ENCODE measurements at regions not wholly inside any gene's neighbourhood (a gene's known extent, or its start where the extent isn't known, plus 50 kb on each side); places are given as distances from the start of the nearest gene placed in this dataset.
A peak's percentile ranks its signal among the peaks of the same experiment; 100 is the strongest.

- H3K4me3 ChIP-seq (ENCODE audit: low read length): no peak overlapping the region
- no peaks in the 10 kb centered on the region for H3K36me3 ChIP-seq (ENCODE audit: control insufficient read depth in 2 of 3, insufficient read depth in 3 of 3, low read length in 3 of 3)
- H3K36me3 Mint-ChIP-seq: no peaks in the 10 kb centered on the region
- POLR2A ChIA-PET: no interaction called here
- ATAC-seq: no peak
- intact Hi-C loops (cut with micrococcal nuclease): no loop called here
- no peak overlapping the region for H3K27ac ChIP-seq (ENCODE audit: low read depth, low read length)
- no peak for DNase-seq
- peaks cover 0 to 6% (median 0%) of the 10 kb centered on the region in 5 donors for H3K27me3 Mint-ChIP-seq
- CTCF ChIA-PET: no interaction called here
- H3K9me3 ChIP-seq (ENCODE audit: control insufficient read depth in 2 of 3, low read length in 3 of 3): no peaks in the 10 kb centered on the region
- H3K27me3 ChIP-seq (ENCODE audit: control insufficient read depth in 2 of 2, insufficient read depth in 2 of 2, low read length in 2 of 2): no peaks in the 10 kb centered on the region
- no peaks in the 10 kb centered on the region for H3K4me1 ChIP-seq (ENCODE audit: control insufficient read depth in 2 of 2, insufficient read depth in 2 of 2, low read length in 2 of 2)
- H3K4me1 Mint-ChIP-seq: no peaks in the 10 kb centered on the region
- H3K9me3 Mint-ChIP-seq: no peaks in the 10 kb centered on the region
- no peak overlapping the region for H3K27ac Mint-ChIP-seq
- H3K4me3 Mint-ChIP-seq: no peak overlapping the region
Measured at GRCh38 chr13:44887515-44887914, 101.8 kb downstream of the NUFIP1 start.

- no peaks in the 10 kb centered on the region for H3K4me1 ChIP-seq (ENCODE audit: control insufficient read depth in 2 of 2, insufficient read depth in 2 of 2, low read length in 2 of 2)
- ChIA-PET POLR2A (no interaction called here), CTCF (no interaction called here)
- no peaks in the 10 kb centered on the region for H3K9me3 Mint-ChIP-seq
- no peaks in the 10 kb centered on the region for H3K4me1 Mint-ChIP-seq
- peaks cover 0 to 6% (median 0%) of the 10 kb centered on the region in 5 donors for H3K27me3 Mint-ChIP-seq
- no peaks in the 10 kb centered on the region for H3K36me3 ChIP-seq (ENCODE audit: control insufficient read depth in 2 of 3, insufficient read depth in 3 of 3, low read length in 3 of 3)
- H3K27ac ChIP-seq (ENCODE audit: low read depth, low read length): no peak overlapping the region
- ATAC-seq (no peak), DNase-seq (no peak)
- H3K4me3 Mint-ChIP-seq: no peak overlapping the region
- no peaks in the 10 kb centered on the region for H3K9me3 ChIP-seq (ENCODE audit: control insufficient read depth in 2 of 3, low read length in 3 of 3)
- intact Hi-C loops (cut with micrococcal nuclease): no loop called here
- no peak overlapping the region for H3K27ac Mint-ChIP-seq
- no peak overlapping the region for H3K4me3 ChIP-seq (ENCODE audit: low read length)
- H3K36me3 Mint-ChIP-seq: no peaks in the 10 kb centered on the region
- no peaks in the 10 kb centered on the region for H3K27me3 ChIP-seq (ENCODE audit: control insufficient read depth in 2 of 2, insufficient read depth in 2 of 2, low read length in 2 of 2)
Measured at GRCh38 chr13:44884076-44884729, 105.1 kb downstream of the NUFIP1 start.

GRCh38 chr13:44879452-44880058 lies 109.7 kb downstream of the NUFIP1 start:
- no peak for ATAC-seq
- Mint-ChIP-seq H3K27me3 (peaks cover 9 to 14% (median 10%) of the 10 kb centered on the region in 5 donors), H3K27ac (no peak overlapping the region), H3K4me3 (no peak overlapping the region), H3K9me3 (peaks cover 0 to 11% (median 4%) of the 10 kb centered on the region in 11 donors), H3K36me3 (peaks cover 0 to 4% (median 0%) of the 10 kb centered on the region in 5 donors), H3K4me1 (no peaks in the 10 kb centered on the region)
- ChIA-PET POLR2A (no interaction called here), CTCF (no interaction called here)
- H3K27ac ChIP-seq (ENCODE audit: low read depth, low read length): no peak overlapping the region
- H3K36me3 ChIP-seq (ENCODE audit: control insufficient read depth in 2 of 3, insufficient read depth in 3 of 3, low read length in 3 of 3): no peaks in the 10 kb centered on the region
- intact Hi-C loops (cut with micrococcal nuclease): loop anchor here (1.0 to 5.0 kb wide), 2 partner anchors 396 to 972 kb away; no protein-coding TSS in a partner anchor
- H3K4me3 ChIP-seq (ENCODE audit: low read length): no peak overlapping the region
- peaks cover 0 to 4% (median 0%) of the 10 kb centered on the region in 3 experiments for H3K9me3 ChIP-seq (ENCODE audit: control insufficient read depth in 2 of 3, low read length in 3 of 3)
- peak in 1 of 9 donors; percentile 4 for DNase-seq
- H3K4me1 ChIP-seq (ENCODE audit: control insufficient read depth in 2 of 2, insufficient read depth in 2 of 2, low read length in 2 of 2): no peaks in the 10 kb centered on the region
- H3K27me3 ChIP-seq (ENCODE audit: control insufficient read depth in 2 of 2, insufficient read depth in 2 of 2, low read length in 2 of 2): no peaks in the 10 kb centered on the region

- POLR2A ChIA-PET: no interaction called here
- DNase-seq (no peak), ATAC-seq (no peak)
- Histone ChIP-seq H3K27ac (ENCODE audit: low read depth, low read length) (no peak overlapping the region), H3K36me3 (ENCODE audit: control insufficient read depth in 2 of 3, insufficient read depth in 3 of 3, low read length in 3 of 3) (no peaks in the 10 kb centered on the region), H3K4me1 (ENCODE audit: control insufficient read depth in 2 of 2, insufficient read depth in 2 of 2, low read length in 2 of 2) (no peaks in the 10 kb centered on the region), H3K4me3 (ENCODE audit: low read length) (no peak overlapping the region), H3K9me3 (ENCODE audit: control insufficient read depth in 2 of 3, low read length in 3 of 3) (peaks cover 0 to 4% (median 0%) of the 10 kb centered on the region in 3 experiments), H3K27me3 (ENCODE audit: control insufficient read depth in 2 of 2, insufficient read depth in 2 of 2, low read length in 2 of 2) (no peaks in the 10 kb centered on the region)
- Mint-ChIP-seq H3K27me3 (peaks cover 3 to 17% (median 10%) of the 10 kb centered on the region in 5 donors), H3K4me3 (no peak overlapping the region), H3K9me3 (peaks cover 0 to 11% (median 4%) of the 10 kb centered on the region in 11 donors), H3K36me3 (peaks cover 0 to 4% (median 0%) of the 10 kb centered on the region in 5 donors), H3K4me1 (no peaks in the 10 kb centered on the region), H3K27ac (no peak overlapping the region)
- CTCF ChIA-PET: interaction anchor here (0.6 to 0.7 kb wide), 2 partner anchors 15 to 63 kb away, joined by 3 read pairs; no protein-coding TSS in a partner anchor
- intact Hi-C loops (cut with micrococcal nuclease): loop anchor here in 1 of 2 donors (5.0 kb wide), 1 partner anchor 970 kb away; no protein-coding TSS in a partner anchor
Measured at GRCh38 chr13:44876782-44877324, 112.4 kb downstream of the NUFIP1 start.

GRCh38 chr13:44874886-44875630 lies 114.2 kb downstream of the NUFIP1 start:
- peaks cover 0 to 11% (median 4%) of the 10 kb centered on the region in 11 donors for H3K9me3 Mint-ChIP-seq
- DNase-seq: no peak
- H3K9me3 ChIP-seq (ENCODE audit: control insufficient read depth in 2 of 3, low read length in 3 of 3): peaks cover 0 to 4% (median 0%) of the 10 kb centered on the region in 3 experiments
- H3K4me3 ChIP-seq (ENCODE audit: low read length): no peak overlapping the region
- no peak overlapping the region for H3K4me3 Mint-ChIP-seq
- no peaks in the 10 kb centered on the region for H3K4me1 ChIP-seq (ENCODE audit: control insufficient read depth in 2 of 2, insufficient read depth in 2 of 2, low read length in 2 of 2)
- no peak overlapping the region for H3K27ac ChIP-seq (ENCODE audit: low read depth, low read length)
- ChIA-PET POLR2A (no interaction called here), CTCF (no interaction called here)
- no peaks in the 10 kb centered on the region for H3K27me3 ChIP-seq (ENCODE audit: control insufficient read depth in 2 of 2, insufficient read depth in 2 of 2, low read length in 2 of 2)
- no peaks in the 10 kb centered on the region for H3K36me3 ChIP-seq (ENCODE audit: control insufficient read depth in 2 of 3, insufficient read depth in 3 of 3, low read length in 3 of 3)
- no peaks in the 10 kb centered on the region for H3K4me1 Mint-ChIP-seq
- intact Hi-C loops (cut with micrococcal nuclease): loop anchor here in 1 of 2 donors (5.0 kb wide), 1 partner anchor 968 kb away; no protein-coding TSS in a partner anchor
- H3K36me3 Mint-ChIP-seq: peaks cover 0 to 4% (median 0%) of the 10 kb centered on the region in 5 donors
- no peak for ATAC-seq
- H3K27ac Mint-ChIP-seq: no peak overlapping the region
- H3K27me3 Mint-ChIP-seq: peaks cover 3 to 20% (median 11%) of the 10 kb centered on the region in 5 donors

- Mint-ChIP-seq H3K4me3 (no peak overlapping the region), H3K36me3 (peaks cover 0 to 4% (median 0%) of the 10 kb centered on the region in 5 donors), H3K4me1 (no peaks in the 10 kb centered on the region), H3K9me3 (peaks cover 0 to 11% (median 4%) of the 10 kb centered on the region in 11 donors), H3K27me3 (peaks cover 3 to 20% (median 11%) of the 10 kb centered on the region in 5 donors), H3K27ac (no peak overlapping the region)
- H3K9me3 ChIP-seq (ENCODE audit: control insufficient read depth in 2 of 3, low read length in 3 of 3): peaks cover 0 to 4% (median 0%) of the 10 kb centered on the region in 3 experiments
- no peaks in the 10 kb centered on the region for H3K4me1 ChIP-seq (ENCODE audit: control insufficient read depth in 2 of 2, insufficient read depth in 2 of 2, low read length in 2 of 2)
- H3K36me3 ChIP-seq (ENCODE audit: control insufficient read depth in 2 of 3, insufficient read depth in 3 of 3, low read length in 3 of 3): no peaks in the 10 kb centered on the region
- ChIA-PET POLR2A (no interaction called here), CTCF (no interaction called here)
- no peak overlapping the region for H3K4me3 ChIP-seq (ENCODE audit: low read length)
- intact Hi-C loops (cut with micrococcal nuclease): no loop called here
- no peak for ATAC-seq
- DNase-seq: no peak
- no peaks in the 10 kb centered on the region for H3K27me3 ChIP-seq (ENCODE audit: control insufficient read depth in 2 of 2, insufficient read depth in 2 of 2, low read length in 2 of 2)
- no peak overlapping the region for H3K27ac ChIP-seq (ENCODE audit: low read depth, low read length)
Measured at GRCh38 chr13:44874176-44874575, 115.1 kb downstream of the NUFIP1 start.
